A549 (cell line): ENCODE measurements at regions not wholly inside any gene's neighbourhood (a gene's known extent, or its start where the extent isn't known, plus 50 kb on each side); places are given as distances from the start of the nearest gene placed in this dataset.

Experiments
- ATAC-seq, 2 experiments: fragments of 200-7000 bp in 1 of 2; fragments of >200 bp in 1 of 2; cut with Nextera tagmentation in 1 of 2; cut with Tn5 transposase in 1 of 2; 3 replicates each; pipeline versions ENCODE4 v1.8.0 to v1.9.1; 2018 to 2020; ENCODE audit warnings: mild to moderate bottlenecking in 1 of 2, moderate library complexity in 1 of 2
- CTCF ChIA-PET: fragments of 300-600 bp; sonication (Branson Sonifier 250); formaldehyde crosslinking; extraction: SDS; loops from one replicate; lab custom pipeline; 2021; ENCODE audit warnings: antibody characterized with exemption, inconsistent platforms; lab: Yijun Ruan, JAX
- POLR2A ChIA-PET: fragments of 350-600 bp; formaldehyde crosslinking; extraction: SDS; loops from one replicate; lab custom pipeline; 2021; ENCODE audit warnings: antibody characterized with exemption, inconsistent platforms; lab: Yijun Ruan, JAX
- DNase-seq, 2 experiments: peaks; one replicate each; pipeline versions ENCODE4 v3.0.0 to v3.0.0-alpha.2; 2011 to 2016; ENCODE audit warnings: low read depth in 1 of 2, low spot score in 1 of 2
- FAIRE-seq: peaks from 2 replicates; lab custom pipeline; 2011; peaks lifted over from hg19 to GRCh38; lab: Jason Lieb, UNC
- H3K27ac ChIP-seq, 2 experiments: fragments of >200 bp; sonication (Bioruptor Twin); formaldehyde crosslinking; 3 replicates each; pipeline ENCODE4 v1.5.1; 2016 to 2017
- H3K4me1 ChIP-seq: fragments of >200 bp; sonication (Bioruptor Twin); formaldehyde crosslinking; 3 replicates; pipeline ENCODE4 v1.6.1; 2016
- H3K4me2 ChIP-seq: fragments of >200 bp; sonication (Bioruptor Twin); formaldehyde crosslinking; 3 replicates; pipeline ENCODE4 v1.6.1; 2016
- H3K4me3 ChIP-seq: fragments of >200 bp; sonication (Bioruptor Twin); formaldehyde crosslinking; 3 replicates; pipeline ENCODE4 v1.5.1; 2016
- H3K9me3 ChIP-seq: fragments of >200 bp; sonication (Bioruptor Twin); formaldehyde crosslinking; 3 replicates; pipeline ENCODE4 v1.6.1; 2016
- BHLHE40 ChIP-seq: IDR thresholded peaks from 2 replicates; pipeline ENCODE4 v1.6.1; 2012; ENCODE audit warnings: low read depth, low read length, inconsistent platforms
- CBX2 ChIP-seq: fragments of 200-600 bp; sonication (generic); IDR thresholded peaks from 2 replicates; pipeline ENCODE4 v1.6.1; 2016; ENCODE audit warnings: low read depth, mild to moderate bottlenecking, borderline replicate concordance
- CTCF ChIP-seq: fragments of >200 bp; sonication (Bioruptor Twin); formaldehyde crosslinking; IDR thresholded peaks from 3 replicates; pipeline ENCODE4 v1.5.1; 2016
- EHF ChIP-seq: fragments of 250-450 bp; sonication (Bioruptor Pico); IDR thresholded peaks from 2 replicates; pipeline ENCODE4 v1.5.0; 2020; ENCODE audit warnings: mild to moderate bottlenecking
- FOSB ChIP-seq: fragments of 250-450 bp; sonication (Bioruptor Pico); IDR thresholded peaks from 2 replicates; pipeline ENCODE4 v1.5.0; 2020; ENCODE audit warnings: mild to moderate bottlenecking, moderate library complexity
- GATA3 ChIP-seq: IDR thresholded peaks from 2 replicates; pipeline ENCODE4 v1.6.1; 2012; ENCODE audit warnings: borderline replicate concordance
- HDAC2 ChIP-seq: fragments of 200-600 bp; sonication (generic); IDR thresholded peaks from 2 replicates; pipeline ENCODE4 v1.6.1; 2016
- HEYL ChIP-seq: fragments of 250-450 bp; sonication (Bioruptor Pico); IDR thresholded peaks from 2 replicates; pipeline ENCODE4 v1.8.0; 2021; ENCODE audit warnings: mild to moderate bottlenecking, moderate library complexity
- HOXB13 ChIP-seq: fragments of 250-450 bp; sonication (Bioruptor Pico); IDR thresholded peaks from 2 replicates; pipeline ENCODE4 v1.5.0; 2020; ENCODE audit warnings: low read depth, mild to moderate bottlenecking, moderate library complexity
- JUNB ChIP-seq: fragments of >200 bp; sonication (Bioruptor Twin); formaldehyde crosslinking; IDR thresholded peaks from 2 replicates; pipeline ENCODE4 v1.6.1; 2016
- MAFK ChIP-seq: fragments of 450-650 bp; IDR thresholded peaks from 2 replicates; pipeline ENCODE4 v1.6.1; 2014; ENCODE audit not compliant: partially characterized antibody
- NFE2L2 ChIP-seq: fragments of 150-350 bp; conservative IDR thresholded peaks from 2 replicates; pipeline ENCODE4 v1.6.1; 2014; ENCODE audit warnings: low read length
- NPAS2 ChIP-seq: fragments of 250-450 bp; sonication (Bioruptor Pico); IDR thresholded peaks from 2 replicates; pipeline ENCODE4 v1.8.0; 2022; ENCODE audit warnings: mild to moderate bottlenecking, moderate library complexity, borderline replicate concordance
- PBX3 ChIP-seq: IDR thresholded peaks from 2 replicates; pipeline ENCODE4 v1.6.1; 2012
- POLR2AphosphoS2 ChIP-seq: conservative IDR thresholded peaks from 2 replicates; pipeline ENCODE4 v1.6.1; 2012; ENCODE audit warnings: low read length, improper control_type of control experiment, inconsistent platforms
- RARB ChIP-seq: fragments of 250-450 bp; sonication (Bioruptor Pico); IDR thresholded peaks from 2 replicates; pipeline ENCODE4 v1.8.0; 2021; ENCODE audit warnings: mild to moderate bottlenecking, moderate library complexity
- RCOR1 ChIP-seq: fragments of 150-350 bp; IDR thresholded peaks from 2 replicates; pipeline ENCODE4 v1.6.1; 2014; ENCODE audit warnings: antibody characterized with exemption, low read length, low read depth
- RFX5 ChIP-seq: fragments of 450-650 bp; IDR thresholded peaks from 2 replicates; pipeline ENCODE4 v1.7.1; 2014; ENCODE audit warnings: antibody characterized with exemption, mild to moderate bottlenecking, moderate library complexity
- RNF2 ChIP-seq: fragments of 200-600 bp; sonication (generic); IDR thresholded peaks from 2 replicates; pipeline ENCODE4 v1.6.1; 2016; ENCODE audit warnings: low read depth, mild to moderate bottlenecking, antibody characterized with exemption, moderate library complexity, borderline replicate concordance
- ZC3H11A ChIP-seq: fragments of 450-650 bp; IDR thresholded peaks from 2 replicates; pipeline ENCODE4 v1.6.1; 2014; ENCODE audit warnings: antibody characterized with exemption, mild to moderate bottlenecking
- ZSCAN20 ChIP-seq: fragments of 250-450 bp; sonication (Bioruptor Pico); IDR thresholded peaks from 2 replicates; pipeline ENCODE4 v1.8.0; 2022; ENCODE audit warnings: mild to moderate bottlenecking, moderate library complexity
- WGBS: methylation state at CpG from one replicate; pipeline ENCODE4 v1.1.6; 2017; ENCODE audit errors: missing lambda C conversion rate; 5-methylcytosine and 5-hydroxymethylcytosine counted together
- TF ChIP-seq, protein P1 (sequence below): fragments of 200-600 bp; sonication (generic); IDR thresholded peaks from 2 replicates; pipeline ENCODE4 v1.6.1; 2016; ENCODE audit warnings: antibody characterized with exemption, mild to moderate bottlenecking, moderate library complexity

GRCh38 chr20:11045412-11046175, 371.8 kb upstream of the JAG1 start:
- DNase-seq (no peak), FAIRE-seq (peak; percentile 87), ATAC-seq (no peak)
- ChIA-PET CTCF (interaction anchor here (1.0 kb wide), 1 partner anchor 15 kb away, joined by 3 read pairs; no protein-coding TSS in a partner anchor), POLR2A (no interaction called here)
- no peak overlapping the region for H3K4me3 ChIP-seq
- H3K9me3 ChIP-seq, result no peaks in the 10 kb centered on the region
- H3K4me1 ChIP-seq, result peaks cover 4% of the 10 kb centered on the region; the same call in 2 of the 3 replicates
- 82% methylated on average over 8 of the region's 8 CpGs for WGBS
- no peak overlapping the region for H3K27ac ChIP-seq
- TF ChIP-seq FOSB, result no peak
- TF ChIP-seq POLR2AphosphoS2, result no peak
- TF ChIP-seq ZC3H11A, result no peak
- no peak for TF ChIP-seq PBX3
- no peak for TF ChIP-seq MAFK
- no peak for TF ChIP-seq NFE2L2
- TF ChIP-seq RFX5, result no peak
- TF ChIP-seq ZSCAN20, result no peak
- TF ChIP-seq BHLHE40, result no peak
- TF ChIP-seq RARB (CRISPR knock-in tag), result no peak
- TF ChIP-seq HEYL (CRISPR knock-in tag), result no peak
- TF ChIP-seq EHF, result no peak
- no peak for TF ChIP-seq NPAS2 (CRISPR knock-in tag)
- TF ChIP-seq CBX2, result no peak
- TF ChIP-seq RCOR1, result no peak
- TF ChIP-seq JUNB, result no peak
- TF ChIP-seq GATA3, result no peak
- no peak for TF ChIP-seq CTCF
- no peak for TF ChIP-seq HOXB13 (CRISPR knock-in tag)
- TF ChIP-seq, protein P1, sequence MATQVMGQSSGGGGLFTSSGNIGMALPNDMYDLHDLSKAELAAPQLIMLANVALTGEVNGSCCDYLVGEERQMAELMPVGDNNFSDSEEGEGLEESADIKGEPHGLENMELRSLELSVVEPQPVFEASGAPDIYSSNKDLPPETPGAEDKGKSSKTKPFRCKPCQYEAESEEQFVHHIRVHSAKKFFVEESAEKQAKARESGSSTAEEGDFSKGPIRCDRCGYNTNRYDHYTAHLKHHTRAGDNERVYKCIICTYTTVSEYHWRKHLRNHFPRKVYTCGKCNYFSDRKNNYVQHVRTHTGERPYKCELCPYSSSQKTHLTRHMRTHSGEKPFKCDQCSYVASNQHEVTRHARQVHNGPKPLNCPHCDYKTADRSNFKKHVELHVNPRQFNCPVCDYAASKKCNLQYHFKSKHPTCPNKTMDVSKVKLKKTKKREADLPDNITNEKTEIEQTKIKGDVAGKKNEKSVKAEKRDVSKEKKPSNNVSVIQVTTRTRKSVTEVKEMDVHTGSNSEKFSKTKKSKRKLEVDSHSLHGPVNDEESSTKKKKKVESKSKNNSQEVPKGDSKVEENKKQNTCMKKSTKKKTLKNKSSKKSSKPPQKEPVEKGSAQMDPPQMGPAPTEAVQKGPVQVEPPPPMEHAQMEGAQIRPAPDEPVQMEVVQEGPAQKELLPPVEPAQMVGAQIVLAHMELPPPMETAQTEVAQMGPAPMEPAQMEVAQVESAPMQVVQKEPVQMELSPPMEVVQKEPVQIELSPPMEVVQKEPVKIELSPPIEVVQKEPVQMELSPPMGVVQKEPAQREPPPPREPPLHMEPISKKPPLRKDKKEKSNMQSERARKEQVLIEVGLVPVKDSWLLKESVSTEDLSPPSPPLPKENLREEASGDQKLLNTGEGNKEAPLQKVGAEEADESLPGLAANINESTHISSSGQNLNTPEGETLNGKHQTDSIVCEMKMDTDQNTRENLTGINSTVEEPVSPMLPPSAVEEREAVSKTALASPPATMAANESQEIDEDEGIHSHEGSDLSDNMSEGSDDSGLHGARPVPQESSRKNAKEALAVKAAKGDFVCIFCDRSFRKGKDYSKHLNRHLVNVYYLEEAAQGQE, result no peak
- no peak overlapping the region for H3K4me2 ChIP-seq

GRCh38 chr20:11047559-11047958, 373.8 kb upstream of the JAG1 start:
- DNase-seq (no peak), ATAC-seq (no peak), FAIRE-seq (no peak)
- no peaks in the 10 kb centered on the region for H3K9me3 ChIP-seq
- TF ChIP-seq ZSCAN20, result no peak
- TF ChIP-seq RNF2, result no peak
- TF ChIP-seq HDAC2, result no peak
- no peak for TF ChIP-seq EHF
- no peak overlapping the region for H3K4me2 ChIP-seq
- no peak overlapping the region for H3K27ac ChIP-seq
- H3K4me3 ChIP-seq, result no peak overlapping the region
- POLR2A ChIA-PET, result no interaction called here
- peaks cover 9% of the 10 kb centered on the region; the same call in 2 of the 3 replicates for H3K4me1 ChIP-seq
- CTCF ChIA-PET, result no interaction called here
- WGBS, result 30% methylated on average over 2 of the region's 2 CpGs
